ENCODE measurements at regions not wholly inside any gene's neighbourhood (a gene's known extent, or its start where the extent isn't known, plus 50 kb on each side); places are given as distances from the start of the nearest gene placed in this dataset.

DNA sequence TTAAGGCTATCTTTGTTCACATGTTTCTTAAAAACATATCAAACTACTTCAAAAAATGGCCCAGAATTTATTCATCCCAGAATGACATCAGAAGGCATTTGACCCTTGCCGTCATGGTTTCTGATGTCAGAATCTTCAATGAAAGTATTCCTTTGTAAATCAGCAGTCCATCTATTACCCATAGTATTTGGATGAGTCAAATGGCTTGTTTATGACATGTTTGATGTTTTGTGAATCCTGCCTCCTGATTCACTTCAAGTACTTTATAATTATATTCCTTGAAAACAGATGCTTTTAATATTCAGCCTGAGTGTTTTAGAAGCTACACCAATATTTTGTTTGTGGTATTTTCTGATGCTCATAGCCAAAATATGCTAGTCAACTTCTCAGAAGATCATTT lies 200.8 kb upstream of the MEF2C start (continued):
- TF ChIP-seq KDM4A (IDR thresholded peaks at IDR 0.05; ENCODE audit: low read depth, low read length, severe bottlenecking) (no peak), POLR2AphosphoS5 (IDR thresholded peaks at IDR 0.05; ENCODE audit: low read depth, low read length) (no peak), CBX8 (IDR thresholded peaks at IDR 0.05; ENCODE audit: borderline replicate concordance, low read depth, low read length) (no peak), BACH1 (IDR thresholded peaks at IDR 0.05; ENCODE audit: low read length) (no peak), TAF7 (optimal IDR thresholded peaks at IDR 0.05; ENCODE audit: borderline replicate concordance, low read depth, low read length) (no peak), TBP (IDR thresholded peaks at IDR 0.05; ENCODE audit: low read depth, low read length) (no peak), CHD1 (IDR thresholded peaks at IDR 0.05; ENCODE audit: low read depth, low read length) (no peak), SUZ12 (IDR thresholded peaks at IDR 0.05; ENCODE audit: low read length) (no peak)
- TF ChIP-seq, protein P1, sequence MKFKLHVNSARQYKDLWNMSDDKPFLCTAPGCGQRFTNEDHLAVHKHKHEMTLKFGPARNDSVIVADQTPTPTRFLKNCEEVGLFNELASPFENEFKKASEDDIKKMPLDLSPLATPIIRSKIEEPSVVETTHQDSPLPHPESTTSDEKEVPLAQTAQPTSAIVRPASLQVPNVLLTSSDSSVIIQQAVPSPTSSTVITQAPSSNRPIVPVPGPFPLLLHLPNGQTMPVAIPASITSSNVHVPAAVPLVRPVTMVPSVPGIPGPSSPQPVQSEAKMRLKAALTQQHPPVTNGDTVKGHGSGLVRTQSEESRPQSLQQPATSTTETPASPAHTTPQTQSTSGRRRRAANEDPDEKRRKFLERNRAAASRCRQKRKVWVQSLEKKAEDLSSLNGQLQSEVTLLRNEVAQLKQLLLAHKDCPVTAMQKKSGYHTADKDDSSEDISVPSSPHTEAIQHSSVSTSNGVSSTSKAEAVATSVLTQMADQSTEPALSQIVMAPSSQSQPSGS (IDR thresholded peaks at IDR 0.05; ENCODE audit: low read length) = no peak
